IMR-90 (cell line): ENCODE measurements at regions not wholly inside any gene's neighbourhood (a gene's known extent, or its start where the extent isn't known, plus 50 kb on each side); places are given as distances from the start of the nearest gene placed in this dataset.

Experiments used
- BHLHE40 ChIP-seq: fragments of 150-350 bp; IDR thresholded peaks from 2 replicates; pipeline ENCODE4 v1.6.1; 2016; ENCODE audit warnings: mild to moderate bottlenecking, low read depth, low read length
- CEBPB ChIP-seq: IDR thresholded peaks from 2 replicates; pipeline ENCODE4 v1.6.1; 2012; ENCODE audit warnings: low read depth, low read length, improper control_type of control experiment
- CHD1 ChIP-seq: IDR thresholded peaks from 2 replicates; pipeline ENCODE4 v1.6.1; 2012; ENCODE audit warnings: low read depth, low read length, improper control_type of control experiment
- ELK1 ChIP-seq: fragments of 150-350 bp; IDR thresholded peaks from 2 replicates; pipeline ENCODE4 v1.6.1; 2016; ENCODE audit warnings: low read depth, mild to moderate bottlenecking, low read length, moderate library complexity, borderline replicate concordance
- FOS ChIP-seq: fragments of 150-350 bp; IDR thresholded peaks from 2 replicates; pipeline ENCODE4 v1.6.1; 2016; ENCODE audit warnings: low read depth, low read length
- MAFK ChIP-seq: IDR thresholded peaks from 2 replicates; pipeline ENCODE4 v1.6.1; 2012; ENCODE audit warnings: low read depth, low read length, improper control_type of control experiment
- MAZ ChIP-seq: IDR thresholded peaks from 2 replicates; pipeline ENCODE4 v1.6.1; 2012; ENCODE audit warnings: low read depth, mild to moderate bottlenecking, low read length, improper control_type of control experiment, moderate library complexity, borderline replicate concordance
- MXI1 ChIP-seq: IDR thresholded peaks from 2 replicates; pipeline ENCODE4 v1.6.1; 2012; ENCODE audit warnings: low read depth, mild to moderate bottlenecking, low read length, moderate library complexity, borderline replicate concordance
- POLR2A ChIP-seq: IDR thresholded peaks from 2 replicates; pipeline ENCODE4 v1.6.1; 2012; ENCODE audit warnings: mild to moderate bottlenecking, low read depth, low read length
- RAD21 ChIP-seq: IDR thresholded peaks from 2 replicates; pipeline ENCODE4 v1.6.1; 2012; ENCODE audit warnings: low read length, improper control_type of control experiment
- RCOR1 ChIP-seq: IDR thresholded peaks from 2 replicates; pipeline ENCODE4 v1.6.1; 2012; ENCODE audit warnings: mild to moderate bottlenecking, low read length, improper control_type of control experiment; ENCODE audit not compliant: insufficient replicate concordance
- SMC3 ChIP-seq: fragments of 150-350 bp; IDR thresholded peaks from 2 replicates; pipeline ENCODE4 v1.6.1; 2016; ENCODE audit warnings: low read depth, mild to moderate bottlenecking, antibody characterized with exemption, low read length, moderate library complexity
- TF ChIP-seq, protein P1 (sequence below): conservative IDR thresholded peaks from 2 replicates; pipeline ENCODE4 v1.5.1; 2012; ENCODE audit warnings: mild to moderate bottlenecking, low read depth, low read length, improper control_type of control experiment
- TF ChIP-seq, protein P2 (sequence below): fragments of 150-350 bp; IDR thresholded peaks from 2 replicates; pipeline ENCODE4 v1.6.1; 2017; ENCODE audit warnings: mild to moderate bottlenecking, antibody characterized with exemption, low read length, low read depth

DNA sequence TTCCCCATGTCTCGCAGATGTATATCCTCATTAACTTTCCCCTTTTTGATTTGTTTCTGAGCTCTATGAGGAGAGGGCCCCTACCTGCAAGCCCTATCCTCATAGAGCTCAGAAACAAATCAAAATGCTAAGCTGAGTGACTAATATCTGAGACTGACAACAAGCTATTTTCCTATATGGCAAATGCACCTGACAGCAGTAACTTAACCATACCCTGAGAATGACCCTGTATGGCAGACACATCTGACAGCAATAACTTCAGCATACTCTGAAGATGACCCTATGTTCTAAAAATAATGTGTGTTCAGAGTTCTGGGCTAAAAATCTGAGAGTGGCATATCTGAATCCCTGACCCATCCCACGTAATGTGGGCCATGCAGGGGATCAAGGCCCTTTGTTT lies 79.0 kb upstream of the MEI4 start:
- no peak for TF ChIP-seq RCOR1
- TF ChIP-seq, protein P1, sequence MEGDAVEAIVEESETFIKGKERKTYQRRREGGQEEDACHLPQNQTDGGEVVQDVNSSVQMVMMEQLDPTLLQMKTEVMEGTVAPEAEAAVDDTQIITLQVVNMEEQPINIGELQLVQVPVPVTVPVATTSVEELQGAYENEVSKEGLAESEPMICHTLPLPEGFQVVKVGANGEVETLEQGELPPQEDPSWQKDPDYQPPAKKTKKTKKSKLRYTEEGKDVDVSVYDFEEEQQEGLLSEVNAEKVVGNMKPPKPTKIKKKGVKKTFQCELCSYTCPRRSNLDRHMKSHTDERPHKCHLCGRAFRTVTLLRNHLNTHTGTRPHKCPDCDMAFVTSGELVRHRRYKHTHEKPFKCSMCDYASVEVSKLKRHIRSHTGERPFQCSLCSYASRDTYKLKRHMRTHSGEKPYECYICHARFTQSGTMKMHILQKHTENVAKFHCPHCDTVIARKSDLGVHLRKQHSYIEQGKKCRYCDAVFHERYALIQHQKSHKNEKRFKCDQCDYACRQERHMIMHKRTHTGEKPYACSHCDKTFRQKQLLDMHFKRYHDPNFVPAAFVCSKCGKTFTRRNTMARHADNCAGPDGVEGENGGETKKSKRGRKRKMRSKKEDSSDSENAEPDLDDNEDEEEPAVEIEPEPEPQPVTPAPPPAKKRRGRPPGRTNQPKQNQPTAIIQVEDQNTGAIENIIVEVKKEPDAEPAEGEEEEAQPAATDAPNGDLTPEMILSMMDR = no peak
- TF ChIP-seq MAZ = no peak
- TF ChIP-seq, protein P2, sequence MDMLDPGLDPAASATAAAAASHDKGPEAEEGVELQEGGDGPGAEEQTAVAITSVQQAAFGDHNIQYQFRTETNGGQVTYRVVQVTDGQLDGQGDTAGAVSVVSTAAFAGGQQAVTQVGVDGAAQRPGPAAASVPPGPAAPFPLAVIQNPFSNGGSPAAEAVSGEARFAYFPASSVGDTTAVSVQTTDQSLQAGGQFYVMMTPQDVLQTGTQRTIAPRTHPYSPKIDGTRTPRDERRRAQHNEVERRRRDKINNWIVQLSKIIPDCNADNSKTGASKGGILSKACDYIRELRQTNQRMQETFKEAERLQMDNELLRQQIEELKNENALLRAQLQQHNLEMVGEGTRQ = no peak
- no peak for TF ChIP-seq CHD1
- no peak for TF ChIP-seq POLR2A
- TF ChIP-seq RAD21 = no peak
- TF ChIP-seq MAFK = no peak
- no peak for TF ChIP-seq FOS
- no peak for TF ChIP-seq ELK1
- no peak for TF ChIP-seq CEBPB
- TF ChIP-seq MXI1 = no peak
- TF ChIP-seq BHLHE40 = no peak
- TF ChIP-seq SMC3 = no peak
